Gastroesophageal sphincter (tissue), 3 donors: ENCODE measurements at regions not wholly inside any gene's neighbourhood (a gene's known extent, or its start where the extent isn't known, plus 50 kb on each side); places are given as distances from the start of the nearest gene placed in this dataset.

Experiments used
- EP300 ChIP-seq: sonication (generic); formaldehyde crosslinking; IDR thresholded peaks from one replicate; pipeline ENCODE4 v1.6.1; 2017; ENCODE audit warnings: antibody characterized with exemption, mild to moderate bottlenecking
- POLR2A ChIP-seq, 2 donors: fragments of 450-650 bp; IDR thresholded peaks; one replicate each; pipeline ENCODE4 v1.6.1; 2017; ENCODE audit warnings: antibody characterized with exemption in 2 of 2, mild to moderate bottlenecking in 2 of 2, moderate library complexity in 1 of 2
- POLR2AphosphoS5 ChIP-seq: sonication (generic); formaldehyde crosslinking; IDR thresholded peaks from one replicate; pipeline ENCODE4 v1.6.1; 2017; ENCODE audit warnings: antibody characterized with exemption
- TF ChIP-seq, protein P1 (sequence below), 4 experiments: fragments of 200-600 bp in 2 of 4; fragments of 450-650 bp in 2 of 4; sonication (generic) in 1 of 4; IDR thresholded peaks; one replicate each; pipeline ENCODE4 v1.5.1; 2017 to 2019; ENCODE audit warnings: antibody characterized with exemption in 4 of 4, mild to moderate bottlenecking in 2 of 4, moderate library complexity in 2 of 4

DNA sequence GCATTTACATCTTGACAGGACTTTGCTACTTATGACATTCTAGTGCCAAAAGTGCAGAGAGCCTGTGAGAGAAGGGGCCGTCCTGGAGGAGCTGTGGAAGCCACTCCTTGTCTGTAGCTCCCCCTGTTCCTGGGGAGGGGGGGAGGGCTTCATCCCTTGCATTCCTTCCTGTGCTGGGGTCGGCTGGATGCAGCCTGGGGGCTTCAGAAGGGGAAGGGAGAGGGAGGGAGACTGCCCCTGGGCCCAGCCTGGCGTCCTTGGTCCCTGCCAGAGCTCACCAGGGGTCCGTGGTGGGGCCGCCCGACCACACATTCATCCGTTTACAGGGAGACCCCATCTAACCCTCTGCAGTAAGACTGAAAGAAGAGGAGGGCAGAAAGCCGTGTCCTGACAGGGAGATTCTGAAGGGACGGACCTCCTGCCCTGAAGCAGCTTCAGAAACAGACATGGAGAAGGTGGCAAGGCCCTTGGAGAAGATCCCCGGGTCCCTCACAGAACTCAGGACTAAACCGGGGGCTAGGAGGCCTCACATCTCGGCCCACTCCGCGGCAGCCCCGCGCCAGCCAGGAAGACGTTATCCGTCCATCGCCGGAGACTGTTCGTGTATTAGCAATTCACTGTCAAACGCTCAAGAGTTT lies 258.3 kb upstream of the SALL3 start:
- TF ChIP-seq POLR2A (IDR thresholded peaks at IDR 0.05) (no peak), POLR2AphosphoS5 (no peak), EP300 (no peak)
- TF ChIP-seq, protein P1, sequence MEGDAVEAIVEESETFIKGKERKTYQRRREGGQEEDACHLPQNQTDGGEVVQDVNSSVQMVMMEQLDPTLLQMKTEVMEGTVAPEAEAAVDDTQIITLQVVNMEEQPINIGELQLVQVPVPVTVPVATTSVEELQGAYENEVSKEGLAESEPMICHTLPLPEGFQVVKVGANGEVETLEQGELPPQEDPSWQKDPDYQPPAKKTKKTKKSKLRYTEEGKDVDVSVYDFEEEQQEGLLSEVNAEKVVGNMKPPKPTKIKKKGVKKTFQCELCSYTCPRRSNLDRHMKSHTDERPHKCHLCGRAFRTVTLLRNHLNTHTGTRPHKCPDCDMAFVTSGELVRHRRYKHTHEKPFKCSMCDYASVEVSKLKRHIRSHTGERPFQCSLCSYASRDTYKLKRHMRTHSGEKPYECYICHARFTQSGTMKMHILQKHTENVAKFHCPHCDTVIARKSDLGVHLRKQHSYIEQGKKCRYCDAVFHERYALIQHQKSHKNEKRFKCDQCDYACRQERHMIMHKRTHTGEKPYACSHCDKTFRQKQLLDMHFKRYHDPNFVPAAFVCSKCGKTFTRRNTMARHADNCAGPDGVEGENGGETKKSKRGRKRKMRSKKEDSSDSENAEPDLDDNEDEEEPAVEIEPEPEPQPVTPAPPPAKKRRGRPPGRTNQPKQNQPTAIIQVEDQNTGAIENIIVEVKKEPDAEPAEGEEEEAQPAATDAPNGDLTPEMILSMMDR (IDR thresholded peaks at IDR 0.05): no peak
